ENCODE measurements at regions not wholly inside any gene's neighbourhood (a gene's known extent, or its start where the extent isn't known, plus 50 kb on each side); places are given as distances from the start of the nearest gene placed in this dataset.

GRCh38 chr6:101015541-101015940 lies 134.4 kb upstream of the ASCC3 start:
- intact Hi-C loops (cut with micrococcal nuclease): no loop called here
- Histone ChIP-seq H3K27me3 (ENCODE audit: insufficient read depth, low read length) (no peaks in the 10 kb centered on the region), H3K4me1 (ENCODE audit: control insufficient read depth in 1 of 2, insufficient read depth in 2 of 2, low read length in 2 of 2) (peaks cover 0 to 3% of the 10 kb centered on the region in 2 experiments; a peak in 1 of 4 replicates), H3K4me3 (replicated peaks in 1 of 2; ENCODE audit: low read depth in 1 of 2, low read length in 2 of 2) (no peak overlapping the region), H3K9me2 (ENCODE audit: insufficient read depth) (no peaks in the 10 kb centered on the region), H2AFZ (ENCODE audit: low read depth, low read length, poor library complexity, severe bottlenecking) (no peak overlapping the region), H3K4me2 (ENCODE audit: low read length) (no peak overlapping the region), H3K79me2 (ENCODE audit: insufficient read depth, low read length) (no peaks in the 10 kb centered on the region), H3K9me3 (ENCODE audit: control insufficient read depth in 1 of 2, insufficient read depth in 1 of 2, low read depth in 1 of 2, low read length in 2 of 2) (no peaks in the 10 kb centered on the region), H3K27ac (ENCODE audit: low read depth, low read length) (no peak overlapping the region), H3K9ac (ENCODE audit: low read length) (no peak overlapping the region), H4K20me1 (ENCODE audit: insufficient read depth) (no peaks in the 10 kb centered on the region), H3K36me3 (ENCODE audit: control insufficient read depth in 1 of 2, insufficient read depth in 2 of 2, low read length in 2 of 2) (no peaks in the 10 kb centered on the region)
- ChIA-PET POLR2A (no interaction called here), CTCF (no interaction called here), RAD21 (ENCODE audit: low non-redundant PET in 1 of 2, low total read pairs in 2 of 2, uncharacterized antibody in 2 of 2, unreplicated experiment in 2 of 2) (no interaction called here)
- BruUV-seq (replicated peaks): no TSS peak
- no peak for DNase-seq (ENCODE audit: low read depth, low spot score)
- TF ChIP-seq ELF1 (IDR thresholded peaks at IDR 0.05; ENCODE audit: borderline replicate concordance, low read depth) (no peak), ZNF274 (IDR thresholded peaks at IDR 0.05; ENCODE audit: low read depth, low read length) (no peak), JUND (IDR thresholded peaks at IDR 0.05) (no peak), SP1 (IDR thresholded peaks at IDR 0.05; ENCODE audit: low read depth) (no peak), SIN3A (IDR thresholded peaks at IDR 0.05; ENCODE audit: low read depth) (no peak), CEBPB (IDR thresholded peaks at IDR 0.05; ENCODE audit: low read depth) (no peak), CBX3 (IDR thresholded peaks at IDR 0.05; ENCODE audit: low read depth) (no peak), MAX (IDR thresholded peaks at IDR 0.05) (no peak), POLR2A (IDR thresholded peaks at IDR 0.05; ENCODE audit: borderline replicate concordance, extremely low read depth, insufficient read depth, insufficient read length) (no peak), EZH2 (IDR thresholded peaks at IDR 0.05) (no peak), SRF (IDR thresholded peaks at IDR 0.05; ENCODE audit: low read depth) (no peak), EGR1 (IDR thresholded peaks at IDR 0.05; ENCODE audit: low read depth) (no peak), POLR2AphosphoS5 (IDR thresholded peaks at IDR 0.05; ENCODE audit: low read depth, low read length) (no peak), ZFX (IDR thresholded peaks at IDR 0.05) (no peak)
- TF ChIP-seq, protein P1, sequence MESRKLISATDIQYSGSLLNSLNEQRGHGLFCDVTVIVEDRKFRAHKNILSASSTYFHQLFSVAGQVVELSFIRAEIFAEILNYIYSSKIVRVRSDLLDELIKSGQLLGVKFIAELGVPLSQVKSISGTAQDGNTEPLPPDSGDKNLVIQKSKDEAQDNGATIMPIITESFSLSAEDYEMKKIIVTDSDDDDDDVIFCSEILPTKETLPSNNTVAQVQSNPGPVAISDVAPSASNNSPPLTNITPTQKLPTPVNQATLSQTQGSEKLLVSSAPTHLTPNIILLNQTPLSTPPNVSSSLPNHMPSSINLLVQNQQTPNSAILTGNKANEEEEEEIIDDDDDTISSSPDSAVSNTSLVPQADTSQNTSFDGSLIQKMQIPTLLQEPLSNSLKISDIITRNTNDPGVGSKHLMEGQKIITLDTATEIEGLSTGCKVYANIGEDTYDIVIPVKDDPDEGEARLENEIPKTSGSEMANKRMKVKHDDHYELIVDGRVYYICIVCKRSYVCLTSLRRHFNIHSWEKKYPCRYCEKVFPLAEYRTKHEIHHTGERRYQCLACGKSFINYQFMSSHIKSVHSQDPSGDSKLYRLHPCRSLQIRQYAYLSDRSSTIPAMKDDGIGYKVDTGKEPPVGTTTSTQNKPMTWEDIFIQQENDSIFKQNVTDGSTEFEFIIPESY (IDR thresholded peaks at IDR 0.05; ENCODE audit: extremely low read depth, insufficient replicate concordance, low read length): no peak
- TF ChIP-seq, protein P2, sequence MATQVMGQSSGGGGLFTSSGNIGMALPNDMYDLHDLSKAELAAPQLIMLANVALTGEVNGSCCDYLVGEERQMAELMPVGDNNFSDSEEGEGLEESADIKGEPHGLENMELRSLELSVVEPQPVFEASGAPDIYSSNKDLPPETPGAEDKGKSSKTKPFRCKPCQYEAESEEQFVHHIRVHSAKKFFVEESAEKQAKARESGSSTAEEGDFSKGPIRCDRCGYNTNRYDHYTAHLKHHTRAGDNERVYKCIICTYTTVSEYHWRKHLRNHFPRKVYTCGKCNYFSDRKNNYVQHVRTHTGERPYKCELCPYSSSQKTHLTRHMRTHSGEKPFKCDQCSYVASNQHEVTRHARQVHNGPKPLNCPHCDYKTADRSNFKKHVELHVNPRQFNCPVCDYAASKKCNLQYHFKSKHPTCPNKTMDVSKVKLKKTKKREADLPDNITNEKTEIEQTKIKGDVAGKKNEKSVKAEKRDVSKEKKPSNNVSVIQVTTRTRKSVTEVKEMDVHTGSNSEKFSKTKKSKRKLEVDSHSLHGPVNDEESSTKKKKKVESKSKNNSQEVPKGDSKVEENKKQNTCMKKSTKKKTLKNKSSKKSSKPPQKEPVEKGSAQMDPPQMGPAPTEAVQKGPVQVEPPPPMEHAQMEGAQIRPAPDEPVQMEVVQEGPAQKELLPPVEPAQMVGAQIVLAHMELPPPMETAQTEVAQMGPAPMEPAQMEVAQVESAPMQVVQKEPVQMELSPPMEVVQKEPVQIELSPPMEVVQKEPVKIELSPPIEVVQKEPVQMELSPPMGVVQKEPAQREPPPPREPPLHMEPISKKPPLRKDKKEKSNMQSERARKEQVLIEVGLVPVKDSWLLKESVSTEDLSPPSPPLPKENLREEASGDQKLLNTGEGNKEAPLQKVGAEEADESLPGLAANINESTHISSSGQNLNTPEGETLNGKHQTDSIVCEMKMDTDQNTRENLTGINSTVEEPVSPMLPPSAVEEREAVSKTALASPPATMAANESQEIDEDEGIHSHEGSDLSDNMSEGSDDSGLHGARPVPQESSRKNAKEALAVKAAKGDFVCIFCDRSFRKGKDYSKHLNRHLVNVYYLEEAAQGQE (IDR thresholded peaks at IDR 0.05; ENCODE audit: low read depth): no peak
- ATAC-seq: no peak

Data from HCT116 (cell line).